Adrenal gland (tissue), 9 donors: ENCODE measurements at regions not wholly inside any gene's neighbourhood (a gene's known extent, or its start where the extent isn't known, plus 50 kb on each side); places are given as distances from the start of the nearest gene placed in this dataset.
A peak's percentile ranks its signal among the peaks of the same experiment; 100 is the strongest.

Experiments used
- DNase-seq, 7 donors: peaks; one replicate each; pipeline ENCODE4 v3.0.0-alpha.2; 2019 to 2020
- H3K27ac ChIP-seq, 5 donors: fragments of 200-600 bp; sonication (generic) in 4 of 5; 1 replicate in 3 of 5; 2 replicates in 2 of 5; pipeline versions ENCODE4 v1.5.1 to v1.8.0; 2016 to 2020; ENCODE audit warnings: mild to moderate bottlenecking in 1 of 5
- H3K27me3 ChIP-seq: fragments of 200-600 bp; 2 replicates; pipeline ENCODE4 v1.8.0; 2021
- H3K36me3 ChIP-seq, 2 donors: fragments of 200-600 bp; replicated peaks in 1 of 2; 1 replicate in 1 of 2; 2 replicates in 1 of 2; pipeline versions ENCODE4 v1.5.1 to v1.8.0; 2018 to 2022
- H3K4me1 ChIP-seq, 2 donors: fragments of 200-600 bp; replicated peaks in 1 of 2; 1 replicate in 1 of 2; 2 replicates in 1 of 2; pipeline versions ENCODE4 v1.5.1 to v1.8.0; 2018 to 2021
- H3K4me3 ChIP-seq, 4 donors: fragments of 200-600 bp; sonication (generic) in 3 of 4; one replicate each; pipeline ENCODE4 v1.5.1; 2016 to 2018
- H3K9me3 ChIP-seq, 3 donors: fragments of 200-600 bp; sonication (generic) in 1 of 3; replicated peaks in 1 of 3; 1 replicate in 2 of 3; 2 replicates in 1 of 3; pipeline versions ENCODE4 v1.5.1 to v1.8.0; 2016 to 2021
- POLR2A ChIP-seq, 2 donors: fragments of 450-650 bp; IDR thresholded peaks; one replicate each; pipeline ENCODE4 v1.6.1; 2017; ENCODE audit warnings: antibody characterized with exemption in 2 of 2, mild to moderate bottlenecking in 2 of 2, moderate library complexity in 1 of 2
- WGBS, 4 donors: extraction: QIAGEN DNeasy Blood & Tissue Kit in 2 of 4; methylation state at CpG; one replicate each; pipeline versions ENCODE4 v1.1.5 to v1.1.7; 2013 to 2017; 5-methylcytosine and 5-hydroxymethylcytosine counted together
- intact Hi-C, 2 donors: fragments of 100-400 bp; cut with DNase I; formaldehyde crosslinking; loops; one replicate each; pipeline versions ENCODE4 v1.14.1 to v1.15.0; 2022 to 2023
- TF ChIP-seq, protein P1 (sequence below), 6 experiments: fragments of 450-650 bp in 4 of 6; fragments of 200-600 bp in 2 of 6; sonication (generic) in 1 of 6; IDR thresholded peaks; 1 replicate in 5 of 6; 2 replicates in 1 of 6; pipeline versions ENCODE4 v1.5.1 to v1.8.0; 2016 to 2021; ENCODE audit warnings: antibody characterized with exemption in 6 of 6, mild to moderate bottlenecking in 2 of 6, moderate library complexity in 1 of 6
- donor health status: healthy with polysubstance abuse.
- donor health status: Bipolar disorder and iron deficiency.
- donor health status: DM: yes; HTN: yes; CAD: no.
- donor health status: DM: no; HTN: no; CAD: no.
- donor health status: DM: no; HTN: no; CAD: no.

- Histone ChIP-seq H3K4me1 (no peaks in the 10 kb centered on the region), H3K36me3 (no peaks in the 10 kb centered on the region), H3K27me3 (no peaks in the 10 kb centered on the region), H3K27ac (no peak overlapping the region), H3K9me3 (no peaks in the 10 kb centered on the region), H3K4me3 (no peak overlapping the region)
- TF ChIP-seq, protein P1, sequence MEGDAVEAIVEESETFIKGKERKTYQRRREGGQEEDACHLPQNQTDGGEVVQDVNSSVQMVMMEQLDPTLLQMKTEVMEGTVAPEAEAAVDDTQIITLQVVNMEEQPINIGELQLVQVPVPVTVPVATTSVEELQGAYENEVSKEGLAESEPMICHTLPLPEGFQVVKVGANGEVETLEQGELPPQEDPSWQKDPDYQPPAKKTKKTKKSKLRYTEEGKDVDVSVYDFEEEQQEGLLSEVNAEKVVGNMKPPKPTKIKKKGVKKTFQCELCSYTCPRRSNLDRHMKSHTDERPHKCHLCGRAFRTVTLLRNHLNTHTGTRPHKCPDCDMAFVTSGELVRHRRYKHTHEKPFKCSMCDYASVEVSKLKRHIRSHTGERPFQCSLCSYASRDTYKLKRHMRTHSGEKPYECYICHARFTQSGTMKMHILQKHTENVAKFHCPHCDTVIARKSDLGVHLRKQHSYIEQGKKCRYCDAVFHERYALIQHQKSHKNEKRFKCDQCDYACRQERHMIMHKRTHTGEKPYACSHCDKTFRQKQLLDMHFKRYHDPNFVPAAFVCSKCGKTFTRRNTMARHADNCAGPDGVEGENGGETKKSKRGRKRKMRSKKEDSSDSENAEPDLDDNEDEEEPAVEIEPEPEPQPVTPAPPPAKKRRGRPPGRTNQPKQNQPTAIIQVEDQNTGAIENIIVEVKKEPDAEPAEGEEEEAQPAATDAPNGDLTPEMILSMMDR (IDR thresholded peaks at IDR 0.05), result no peak
- no peak for TF ChIP-seq POLR2A (IDR thresholded peaks at IDR 0.05)
- DNase-seq, result no peak
- 66 to 89% (median 82%) methylated on average over 2 of the region's 2 CpGs for WGBS, 4 donors
- intact Hi-C loops, result no loop called here
Observed at GRCh38 chr20:10875653-10876052, 201.9 kb upstream of the JAG1 start.

DNA sequence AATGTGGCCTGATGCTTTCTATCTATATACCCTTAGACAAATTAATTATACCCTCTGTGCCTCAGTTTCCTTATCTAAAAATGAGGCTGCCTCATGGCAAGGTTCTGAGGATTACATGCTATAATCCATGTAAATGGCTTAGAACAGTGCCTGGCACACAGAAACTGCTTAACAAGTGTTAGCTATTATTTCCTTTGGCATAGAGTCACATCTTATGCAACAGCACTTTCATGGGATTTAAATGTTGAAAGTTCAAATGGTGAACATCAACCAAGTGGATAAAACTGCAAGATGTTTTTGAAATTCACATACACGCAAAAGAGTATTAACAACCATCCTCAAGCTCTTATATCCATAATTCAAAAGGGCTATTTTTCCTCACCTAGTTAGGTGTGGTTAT lies 202.8 kb upstream of the JAG1 start:
- H3K27ac ChIP-seq, result no peak overlapping the region
- intact Hi-C loops, result no loop called here
- 69 to 79% (median 75%) methylated on average over 1 of the region's 1 CpG for WGBS, 4 donors
- no peak overlapping the region for H3K4me3 ChIP-seq
- DNase-seq, result no peak
- H3K4me1 ChIP-seq, result no peaks in the 10 kb centered on the region
- no peaks in the 10 kb centered on the region for H3K36me3 ChIP-seq
- no peaks in the 10 kb centered on the region for H3K9me3 ChIP-seq
- no peaks in the 10 kb centered on the region for H3K27me3 ChIP-seq
- TF ChIP-seq POLR2A (IDR thresholded peaks at IDR 0.05), result no peak
- TF ChIP-seq, protein P1 (IDR thresholded peaks at IDR 0.05), result no peak

DNA sequence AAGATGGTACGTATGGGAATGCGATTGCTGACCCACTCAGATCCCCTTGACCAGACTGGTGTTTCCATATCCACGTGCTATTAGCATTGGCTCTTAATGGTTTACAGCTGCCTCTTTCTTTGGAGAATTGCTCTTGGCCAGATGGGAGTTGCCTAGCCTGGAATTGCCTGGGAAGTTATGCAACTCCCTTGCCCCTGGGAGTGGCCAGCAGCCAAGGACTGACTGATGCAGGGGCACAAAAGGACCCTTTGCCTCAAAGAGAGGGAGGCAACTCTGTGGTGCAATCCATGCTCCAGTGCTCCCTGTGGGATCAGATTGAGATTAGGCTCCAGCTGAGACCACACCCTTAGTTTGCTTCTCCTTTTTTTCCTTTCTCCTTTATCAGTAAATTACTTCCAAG lies 203.5 kb upstream of the JAG1 start:
- H3K36me3 ChIP-seq, result no peaks in the 10 kb centered on the region
- H3K9me3 ChIP-seq, result no peaks in the 10 kb centered on the region
- H3K4me3 ChIP-seq, result no peak overlapping the region
- intact Hi-C loops, result no loop called here
- no peak for TF ChIP-seq POLR2A (IDR thresholded peaks at IDR 0.05)
- TF ChIP-seq, protein P1 (IDR thresholded peaks at IDR 0.05), result no peak
- H3K4me1 ChIP-seq, result no peaks in the 10 kb centered on the region
- H3K27me3 ChIP-seq, result no peaks in the 10 kb centered on the region
- no peak overlapping the region for H3K27ac ChIP-seq
- 53 to 82% (median 65%) methylated on average over 3 of the region's 3 CpGs for WGBS, 4 donors
- DNase-seq, result peak in 1 of 7 donors; percentile 17

- H3K9me3 ChIP-seq, result no peaks in the 10 kb centered on the region
- peak in 1 of 7 donors; percentile 15 for DNase-seq
- H3K27me3 ChIP-seq, result no peaks in the 10 kb centered on the region
- intact Hi-C loops, result no loop called here
- no peak for TF ChIP-seq POLR2A (IDR thresholded peaks at IDR 0.05)
- TF ChIP-seq, protein P1 (IDR thresholded peaks at IDR 0.05), result no peak
- 77 to 84% (median 80%) methylated on average over 3 of the region's 3 CpGs for WGBS, 4 donors
- H3K4me3 ChIP-seq, result no peak overlapping the region
- no peak overlapping the region for H3K27ac ChIP-seq
- H3K36me3 ChIP-seq, result no peaks in the 10 kb centered on the region
- peaks cover 3 to 4% of the 10 kb centered on the region in 2 donors for H3K4me1 ChIP-seq
Observed at GRCh38 chr20:10883166-10883565, 209.4 kb upstream of the JAG1 start.
